GM19438 (cell line): ENCODE measurements at regions not wholly inside any gene's neighbourhood (a gene's known extent, or its start where the extent isn't known, plus 50 kb on each side); places are given as distances from the start of the nearest gene placed in this dataset.
"Not testable (repeated sequence)": the region's sequence is repeated elsewhere in the genome, so short reads cannot be mapped to it uniquely, and the experiment has no call there.

Experiments
- ATAC-seq: cut with Tn5 transposase; IDR thresholded peaks from one replicate; pipeline ENCODE4 v1.9.1; 2021; ENCODE audit warnings: low read depth; ENCODE audit not compliant: unreplicated experiment

GRCh38 chr2:188033240-188033639, 258.4 kb upstream of the GULP1 start:
- ATAC-seq = not testable (repeated sequence)

- not testable (repeated sequence) for ATAC-seq
These were observed 257.6 kb upstream of the GULP1 start for GRCh38 chr2:188034102-188034501.

GRCh38 chr2:188035377-188035776, 256.3 kb upstream of the GULP1 start:
- ATAC-seq = not testable (repeated sequence)

GRCh38 chr2:188036786-188037185, 254.9 kb upstream of the GULP1 start:
- ATAC-seq = not testable (repeated sequence)

- no peak for ATAC-seq
These were observed 252.4 kb upstream of the GULP1 start for GRCh38 chr2:188039307-188039706.

GRCh38 chr2:188042412-188042811, 249.3 kb upstream of the GULP1 start:
- ATAC-seq = no peak

GRCh38 chr2:188045016-188045415, 246.7 kb upstream of the GULP1 start:
- no peak for ATAC-seq

- ATAC-seq = no peak
These were observed 245.2 kb upstream of the GULP1 start for GRCh38 chr2:188046437-188046836.

- no peak for ATAC-seq
These were observed 243.9 kb upstream of the GULP1 start for GRCh38 chr2:188047735-188048134.

GRCh38 chr2:188050726-188051125, 240.9 kb upstream of the GULP1 start:
- no peak for ATAC-seq

GRCh38 chr2:188051706-188052105, 240.0 kb upstream of the GULP1 start:
- no peak for ATAC-seq

GRCh38 chr2:188065386-188065785, 226.3 kb upstream of the GULP1 start:
- no peak for ATAC-seq

GRCh38 chr2:188068093-188068492, 223.6 kb upstream of the GULP1 start:
- no peak for ATAC-seq

GRCh38 chr2:188076149-188077056, 215.3 kb upstream of the GULP1 start:
- ATAC-seq = no peak

GRCh38 chr2:188077757-188078156, 213.9 kb upstream of the GULP1 start:
- ATAC-seq = no peak

GRCh38 chr2:188078534-188078933, 213.1 kb upstream of the GULP1 start:
- ATAC-seq = no peak

GRCh38 chr2:188079196-188079595, 212.5 kb upstream of the GULP1 start:
- no peak for ATAC-seq

- ATAC-seq = no peak
These were observed 206.3 kb upstream of the GULP1 start for GRCh38 chr2:188085421-188085820.

GRCh38 chr2:188089901-188090300, 201.8 kb upstream of the GULP1 start:
- ATAC-seq = no peak

GRCh38 chr2:188091220-188091619, 200.5 kb upstream of the GULP1 start:
- no peak for ATAC-seq

- no peak for ATAC-seq
These were observed 198.9 kb upstream of the GULP1 start for GRCh38 chr2:188092734-188093133.

- ATAC-seq = no peak
These were observed 194.8 kb upstream of the GULP1 start for GRCh38 chr2:188096910-188097309.
